GM18517 (cell line): ENCODE measurements at regions not wholly inside any gene's neighbourhood (a gene's known extent, or its start where the extent isn't known, plus 50 kb on each side); places are given as distances from the start of the nearest gene placed in this dataset.
"Not testable (repeated sequence)": the region's sequence is repeated elsewhere in the genome, so short reads cannot be mapped to it uniquely, and the experiment has no call there.

Experiments
- ATAC-seq: cut with Tn5 transposase; IDR thresholded peaks from one replicate; pipeline ENCODE4 v1.9.1; 2021; ENCODE audit warnings: mild to moderate bottlenecking, moderate library complexity; ENCODE audit not compliant: unreplicated experiment

GRCh38 chr2:16227811-16228462, 287.6 kb downstream of the MYCN start:
- ATAC-seq = no peak

GRCh38 chr2:16226943-16227664, 286.8 kb downstream of the MYCN start:
- no peak for ATAC-seq

- ATAC-seq = no peak
Measured at GRCh38 chr2:16226381-16226780, 286.0 kb downstream of the MYCN start.

- ATAC-seq = no peak
Measured at GRCh38 chr2:16225545-16225944, 285.2 kb downstream of the MYCN start.

GRCh38 chr2:16225071-16225470, 284.7 kb downstream of the MYCN start:
- ATAC-seq = no peak

- ATAC-seq = no peak
Measured at GRCh38 chr2:16224298-16225045, 284.1 kb downstream of the MYCN start.

- no peak for ATAC-seq
Measured at GRCh38 chr2:16223841-16224177, 283.5 kb downstream of the MYCN start.

- ATAC-seq = no peak
Measured at GRCh38 chr2:16223161-16223840, 283.0 kb downstream of the MYCN start.

GRCh38 chr2:16222326-16222725, 282.0 kb downstream of the MYCN start:
- no peak for ATAC-seq

- no peak for ATAC-seq
Measured at GRCh38 chr2:16221461-16222010, 281.2 kb downstream of the MYCN start.

GRCh38 chr2:16219292-16219975, 279.1 kb downstream of the MYCN start:
- ATAC-seq = no peak

- ATAC-seq = no peak
Measured at GRCh38 chr2:16218625-16219024, 278.3 kb downstream of the MYCN start.

- no peak for ATAC-seq
Measured at GRCh38 chr2:16218161-16218560, 277.8 kb downstream of the MYCN start.

GRCh38 chr2:16217741-16218140, 277.4 kb downstream of the MYCN start:
- not testable (repeated sequence) for ATAC-seq

GRCh38 chr2:16217291-16217690, 276.9 kb downstream of the MYCN start:
- no peak for ATAC-seq

- no peak for ATAC-seq
Measured at GRCh38 chr2:16216558-16216945, 276.2 kb downstream of the MYCN start.

- no peak for ATAC-seq
Measured at GRCh38 chr2:16215902-16216557, 275.7 kb downstream of the MYCN start.

- no peak for ATAC-seq
Measured at GRCh38 chr2:16214861-16215260, 274.5 kb downstream of the MYCN start.

- no peak for ATAC-seq
Measured at GRCh38 chr2:16214391-16214790, 274.0 kb downstream of the MYCN start.

GRCh38 chr2:16212321-16212720, 272.0 kb downstream of the MYCN start:
- no peak for ATAC-seq
